Islet precursor cell (in vitro differentiated cells): ENCODE measurements at regions not wholly inside any gene's neighbourhood (a gene's known extent, or its start where the extent isn't known, plus 50 kb on each side); places are given as distances from the start of the nearest gene placed in this dataset.
A peak's percentile ranks its signal among the peaks of the same experiment; 100 is the strongest.
"Not testable (repeated sequence)": the region's sequence is repeated elsewhere in the genome, so short reads cannot be mapped to it uniquely, and the experiment has no call there.

ENCODE experiments used
- DNase-seq: peaks from one replicate; pipeline ENCODE4 v3.0.0-alpha.2; 2018

GRCh38 chr4:149987330-149988086, 90.7 kb upstream of the DCLK2 start:
- no peak for DNase-seq

GRCh38 chr4:149988087-149988410, 90.2 kb upstream of the DCLK2 start:
- DNase-seq, result no peak

GRCh38 chr4:149993030-149993429, 85.2 kb upstream of the DCLK2 start:
- DNase-seq, result no peak

GRCh38 chr4:149995134-149995756, 83.0 kb upstream of the DCLK2 start:
- DNase-seq, result no peak

GRCh38 chr4:149997881-149998421, 80.3 kb upstream of the DCLK2 start:
- peak; percentile 53 for DNase-seq

- peak; percentile 59 for DNase-seq
These were observed 78.7 kb upstream of the DCLK2 start for GRCh38 chr4:149999485-150000074.

GRCh38 chr4:150001815-150002214, 76.4 kb upstream of the DCLK2 start:
- DNase-seq, result no peak

- no peak for DNase-seq
These were observed 75.7 kb upstream of the DCLK2 start for GRCh38 chr4:150002561-150002960.

GRCh38 chr4:150004481-150004880, 73.8 kb upstream of the DCLK2 start:
- peak; percentile 65 for DNase-seq

GRCh38 chr4:150005537-150005936, 72.7 kb upstream of the DCLK2 start:
- DNase-seq, result no peak

GRCh38 chr4:150006197-150006596, 72.0 kb upstream of the DCLK2 start:
- DNase-seq, result no peak

- DNase-seq, result peak; percentile 90
These were observed 70.7 kb upstream of the DCLK2 start for GRCh38 chr4:150007512-150007911.

- no peak for DNase-seq
These were observed 69.7 kb upstream of the DCLK2 start for GRCh38 chr4:150008546-150008945.

GRCh38 chr4:150009533-150009932, 68.7 kb upstream of the DCLK2 start:
- no peak for DNase-seq

GRCh38 chr4:150010525-150011126, 67.6 kb upstream of the DCLK2 start:
- peak; percentile 69 for DNase-seq

GRCh38 chr4:150012851-150013360, 65.3 kb upstream of the DCLK2 start:
- no peak for DNase-seq

GRCh38 chr4:150015910-150016309, 62.3 kb upstream of the DCLK2 start:
- DNase-seq, result not testable (repeated sequence)

- DNase-seq, result not testable (repeated sequence)
These were observed 61.6 kb upstream of the DCLK2 start for GRCh38 chr4:150016621-150017020.

GRCh38 chr4:150018257-150018656, 60.0 kb upstream of the DCLK2 start:
- no peak for DNase-seq

- no peak for DNase-seq
These were observed 56.8 kb upstream of the DCLK2 start for GRCh38 chr4:150021483-150021882.

GRCh38 chr4:150023489-150023888, 54.8 kb upstream of the DCLK2 start:
- no peak for DNase-seq

- not testable (repeated sequence) for DNase-seq
These were observed 51.3 kb upstream of the DCLK2 start for GRCh38 chr4:150026987-150027386.
